GM19328 (cell line): ENCODE measurements at regions not wholly inside any gene's neighbourhood (a gene's known extent, or its start where the extent isn't known, plus 50 kb on each side); places are given as distances from the start of the nearest gene placed in this dataset.
"Not testable (repeated sequence)": the region's sequence is repeated elsewhere in the genome, so short reads cannot be mapped to it uniquely, and the experiment has no call there.

ENCODE experiments used
- ATAC-seq: cut with Tn5 transposase; IDR thresholded peaks from one replicate; pipeline ENCODE4 v1.9.1; 2021; ENCODE audit warnings: mild to moderate bottlenecking, moderate library complexity; ENCODE audit not compliant: unreplicated experiment

DNA sequence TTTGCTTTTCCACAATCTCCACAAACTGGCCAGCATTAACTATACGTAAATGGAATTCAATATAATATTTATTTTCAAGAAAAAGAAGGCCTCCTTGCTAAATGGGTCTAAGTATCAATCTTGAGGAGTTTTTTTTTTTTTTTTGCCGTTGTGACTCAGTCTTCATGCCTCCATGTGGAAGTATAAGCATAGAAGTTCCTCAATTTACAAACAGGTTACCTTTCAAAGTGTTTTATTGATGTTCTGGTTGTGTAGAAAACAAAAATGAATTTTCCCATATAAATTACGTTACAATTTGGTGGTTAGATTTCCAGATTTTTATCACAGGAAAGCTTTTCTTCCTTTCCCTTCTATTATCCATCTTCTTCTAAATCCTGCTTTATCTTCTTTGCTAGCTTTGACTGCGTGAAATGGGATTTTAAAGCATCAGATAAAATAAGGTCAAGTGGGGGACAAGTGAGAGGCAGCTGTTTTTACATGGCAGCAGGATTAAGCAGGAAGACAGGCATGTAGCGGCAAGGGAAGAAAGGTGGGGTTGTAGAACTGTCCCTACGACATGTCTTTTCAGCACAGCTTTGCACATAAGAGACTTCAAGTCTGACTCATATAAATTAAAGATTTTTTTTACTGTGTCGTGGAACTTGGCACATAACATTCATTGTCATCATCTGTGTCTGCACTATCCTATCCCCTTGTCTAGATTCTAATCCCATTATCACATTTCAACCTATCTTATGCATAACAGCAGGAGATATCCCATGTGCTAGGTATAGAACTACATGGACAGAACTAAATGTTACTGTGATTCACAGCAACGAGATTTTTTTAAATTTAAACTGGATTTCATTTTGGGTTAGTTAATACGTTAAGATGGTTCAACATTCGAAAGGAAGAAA lies 135.3 kb upstream of the FAM3C start:
- ATAC-seq, result no peak

DNA sequence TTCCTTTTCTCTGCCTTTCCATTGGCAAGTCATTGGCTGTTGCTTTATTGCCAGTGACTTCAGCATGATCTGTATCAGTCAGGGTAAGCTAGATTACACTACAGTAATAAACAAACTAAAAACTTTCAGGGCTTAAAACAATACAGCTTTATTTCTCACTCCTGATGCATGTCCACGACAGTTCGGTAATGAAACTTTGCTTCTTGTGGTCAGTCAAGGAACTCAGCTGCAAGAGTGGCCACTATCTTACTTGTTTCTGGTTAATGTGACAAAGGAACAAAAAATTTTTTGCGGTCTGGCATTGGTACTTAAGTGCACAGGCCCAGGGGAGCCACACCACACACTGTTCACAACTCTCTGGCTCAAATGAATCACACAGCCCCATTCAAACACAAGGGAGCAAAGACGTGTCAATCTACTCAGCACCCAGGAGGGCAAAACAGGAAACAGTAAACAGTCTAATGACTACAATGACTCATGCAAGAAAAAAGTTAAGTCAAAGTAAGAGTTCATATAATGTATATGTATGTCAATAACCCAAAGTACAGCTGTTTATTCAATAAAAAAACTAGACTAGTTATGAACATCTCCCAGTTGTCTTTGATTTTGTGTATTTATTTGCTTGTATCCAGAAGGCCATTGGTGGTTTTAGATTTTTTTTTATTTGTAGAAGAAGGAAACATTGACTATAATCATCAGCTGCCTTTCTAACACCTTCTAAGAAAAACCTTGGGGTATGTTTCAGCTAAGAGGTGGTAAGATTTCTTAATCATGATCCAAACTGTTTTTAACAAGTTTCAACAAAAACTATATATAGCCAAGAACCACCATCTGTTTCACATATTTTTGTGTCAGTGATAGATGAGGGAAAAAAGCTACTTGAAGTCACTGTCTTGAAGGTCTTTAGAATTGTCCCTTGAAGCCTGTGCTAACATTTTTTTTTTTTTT lies 134.4 kb upstream of the FAM3C start:
- peak; percentile 99 for ATAC-seq

DNA sequence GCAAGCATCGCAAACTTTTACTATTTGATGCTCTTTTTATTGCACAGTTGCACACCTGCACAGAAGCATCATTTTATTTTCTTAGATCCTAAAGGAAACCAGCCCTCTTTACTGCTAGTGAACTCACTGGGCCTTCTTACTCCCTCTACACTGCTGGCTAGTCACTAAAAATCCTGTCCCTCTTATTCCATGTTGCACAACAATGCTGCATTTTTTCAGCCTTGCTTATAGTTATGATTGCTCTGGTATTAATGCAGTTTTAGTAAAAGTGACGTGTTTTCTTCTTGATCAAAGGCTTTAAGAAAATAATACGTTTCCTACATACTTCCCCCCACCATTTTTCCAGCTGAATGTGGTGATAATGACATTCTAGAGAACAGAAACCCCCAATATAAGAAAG lies 132.9 kb upstream of the FAM3C start:
- ATAC-seq, result no peak

DNA sequence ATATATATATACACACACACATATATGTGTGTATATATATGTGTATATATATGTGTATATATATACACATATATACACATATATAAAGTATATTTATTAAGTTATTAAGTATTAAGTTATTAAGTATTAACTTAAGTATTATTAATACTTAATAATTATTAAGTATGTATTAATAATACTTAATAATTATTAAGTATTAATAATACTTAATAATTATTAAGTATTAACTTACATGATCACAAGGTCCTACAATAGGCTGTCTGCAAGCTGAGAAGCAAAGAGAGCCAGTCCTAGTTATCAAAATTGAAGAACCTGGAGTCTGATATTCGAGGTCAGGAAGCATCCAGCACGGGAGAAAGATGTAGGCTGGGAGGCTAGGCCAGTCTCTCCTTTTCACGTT lies 130.1 kb upstream of the FAM3C start:
- ATAC-seq, result not testable (repeated sequence)

DNA sequence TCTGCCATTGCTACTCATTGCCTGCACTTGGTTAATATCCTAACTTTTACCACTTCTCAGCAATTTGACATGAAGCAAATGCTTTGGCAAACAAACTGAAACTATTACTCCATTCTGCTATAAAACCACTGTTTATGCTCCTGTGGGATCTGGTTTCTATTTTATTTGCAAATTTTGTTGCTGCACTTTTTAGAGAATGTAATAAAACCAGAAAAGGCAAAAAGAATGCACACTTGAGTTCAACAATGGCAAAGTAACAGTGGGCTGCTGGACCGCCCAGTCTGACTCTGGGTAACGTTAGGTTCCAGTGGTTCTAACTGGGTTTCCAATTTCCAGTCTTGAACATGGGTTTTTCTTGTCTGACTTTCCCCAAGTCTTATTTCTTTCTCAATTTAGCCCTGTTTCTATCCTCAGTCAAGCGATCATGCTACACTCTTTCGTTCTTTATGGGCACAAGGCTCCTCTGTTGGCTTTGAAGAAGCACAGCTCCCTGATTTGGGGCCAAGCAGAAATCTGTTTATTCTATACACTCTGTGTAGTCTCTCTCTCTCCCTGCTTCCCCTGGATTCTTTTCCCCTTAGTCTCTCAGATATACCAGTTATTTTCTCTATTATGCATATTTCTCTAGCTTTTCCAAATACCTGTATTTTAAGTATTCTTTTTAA lies 129.2 kb upstream of the FAM3C start:
- no peak for ATAC-seq

DNA sequence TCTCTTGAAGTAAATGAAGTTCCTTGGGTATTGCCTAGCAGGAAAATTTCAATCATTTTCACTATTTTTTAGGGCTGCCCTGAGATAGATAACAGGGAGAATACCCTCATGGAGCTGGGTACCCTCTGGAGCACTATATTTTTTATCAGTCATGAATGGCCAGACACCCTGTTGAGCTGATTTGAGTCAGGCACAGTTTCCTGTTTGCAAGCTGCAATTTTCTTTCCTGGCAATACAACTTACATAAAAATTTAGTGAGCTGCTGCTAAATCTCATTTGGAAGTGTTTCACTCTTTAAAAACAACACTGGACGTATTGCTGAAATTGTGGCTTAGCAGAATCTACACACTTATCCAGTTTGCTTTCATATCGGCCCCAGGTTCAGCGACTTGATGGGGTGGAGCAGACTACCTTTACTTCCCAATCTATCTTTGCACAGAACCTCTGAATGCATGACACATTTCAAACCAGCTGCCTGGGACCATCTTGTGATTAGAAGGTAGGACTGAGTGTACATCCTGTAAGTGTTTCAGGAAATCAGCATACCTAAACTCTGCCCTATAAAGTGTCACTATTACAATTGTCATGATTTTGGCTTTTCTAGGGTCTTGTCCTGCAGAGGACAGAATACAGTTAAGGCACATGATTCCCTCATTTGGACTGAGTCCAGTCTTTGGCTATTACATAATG lies 125.7 kb upstream of the FAM3C start:
- no peak for ATAC-seq

DNA sequence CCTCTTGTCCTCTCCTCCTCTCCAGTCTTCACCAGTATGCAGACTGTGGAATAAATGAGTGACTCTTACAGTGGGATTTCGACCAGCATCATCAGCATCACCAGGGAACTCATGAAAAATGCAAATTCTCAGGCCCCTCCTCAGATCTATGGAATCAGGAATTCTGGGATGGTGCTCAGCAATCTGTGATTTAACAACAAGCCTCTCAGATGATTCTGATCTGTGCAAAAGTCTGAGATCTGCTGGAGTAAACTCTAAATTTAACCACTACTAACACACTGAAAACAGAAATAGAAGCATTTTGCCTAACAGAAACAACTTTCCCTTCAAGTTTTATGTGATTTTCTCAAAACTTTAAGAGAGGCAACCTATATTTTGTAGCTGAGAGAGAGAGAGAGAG lies 124.8 kb upstream of the FAM3C start:
- ATAC-seq, result no peak

DNA sequence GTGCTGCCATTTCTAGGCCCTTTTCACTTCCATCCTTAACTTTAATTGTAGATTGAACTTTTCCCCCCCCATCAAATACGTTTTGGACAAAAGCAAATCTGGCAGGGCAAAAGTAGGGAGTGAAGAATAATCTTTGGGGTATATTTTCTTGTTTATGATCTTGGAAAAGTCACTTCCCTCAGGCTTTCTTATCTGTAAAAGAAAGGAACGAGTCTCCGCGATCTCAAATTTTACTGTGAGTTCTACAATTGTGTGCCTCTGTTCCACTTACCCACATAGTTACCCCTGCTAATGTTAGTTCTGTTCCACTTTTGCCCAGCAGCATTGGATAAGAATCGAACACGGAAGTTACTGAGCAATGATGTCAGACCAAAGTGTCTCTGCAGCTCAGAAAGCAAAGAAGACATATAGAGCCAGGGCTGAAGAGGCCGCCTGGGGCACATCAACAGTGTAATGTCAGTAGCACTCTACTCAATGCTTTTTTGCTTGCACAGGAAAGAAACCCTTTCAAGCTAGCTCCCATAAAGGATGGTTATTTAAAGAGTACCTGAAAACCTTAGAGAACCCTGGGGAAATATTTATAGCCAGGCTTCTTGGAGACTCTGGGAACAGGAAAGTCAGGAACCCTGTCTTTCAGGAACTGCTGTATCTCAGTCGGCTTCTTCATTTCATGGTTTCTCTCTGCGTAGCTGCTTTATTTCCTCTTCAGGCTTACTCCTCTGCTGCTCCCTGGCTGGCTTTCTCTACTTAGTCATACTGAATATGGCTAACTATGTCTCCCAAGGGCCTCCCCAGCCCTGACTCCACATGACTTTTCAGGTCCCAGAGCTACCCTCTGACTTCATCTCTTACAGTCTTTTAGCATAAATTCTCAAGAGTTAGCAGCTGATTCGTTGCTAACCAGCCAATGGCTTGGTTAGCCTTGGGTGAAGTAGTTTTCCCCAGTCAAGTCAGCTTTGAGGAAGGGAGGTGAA lies 123.7 kb upstream of the FAM3C start:
- ATAC-seq, result peak; percentile 74

DNA sequence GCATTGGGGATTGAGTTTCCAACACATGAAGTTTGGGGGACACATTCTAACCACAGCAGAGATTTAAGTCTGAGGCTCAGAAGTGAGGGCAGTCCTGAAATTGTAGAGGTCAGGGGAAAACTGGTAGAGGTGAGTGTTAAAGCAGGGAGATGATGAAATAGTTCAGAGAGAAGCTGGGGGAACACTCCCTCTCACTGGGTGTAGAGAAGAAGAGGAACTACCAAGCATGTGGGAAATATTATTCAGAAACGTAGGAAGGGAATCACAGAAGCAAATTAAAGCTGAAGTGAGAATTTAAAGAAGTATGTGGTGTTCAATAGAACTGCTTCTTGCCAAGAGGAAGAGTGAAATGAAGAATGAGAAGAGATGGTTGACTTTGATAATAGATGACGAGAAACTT lies 121.5 kb upstream of the FAM3C start:
- no peak for ATAC-seq

DNA sequence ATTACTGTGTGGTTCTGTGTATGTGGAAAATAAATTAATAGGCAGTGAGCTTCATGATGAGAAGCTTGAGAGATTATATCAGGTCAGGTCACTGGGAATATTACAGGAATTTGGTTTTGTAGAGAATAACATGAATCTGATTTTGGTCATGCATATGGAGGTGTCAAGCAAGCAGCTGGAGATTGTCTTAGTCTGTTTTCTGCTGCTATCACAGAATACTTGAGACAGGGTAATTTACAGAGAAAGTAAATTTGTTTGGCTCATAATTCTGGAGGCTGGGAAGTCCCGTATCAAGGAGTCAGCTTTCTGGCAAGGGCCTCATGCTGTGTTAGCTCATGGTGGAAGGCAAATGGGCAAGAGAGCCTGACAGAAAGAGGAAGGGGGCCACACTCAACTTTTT lies 120.7 kb upstream of the FAM3C start:
- no peak for ATAC-seq

DNA sequence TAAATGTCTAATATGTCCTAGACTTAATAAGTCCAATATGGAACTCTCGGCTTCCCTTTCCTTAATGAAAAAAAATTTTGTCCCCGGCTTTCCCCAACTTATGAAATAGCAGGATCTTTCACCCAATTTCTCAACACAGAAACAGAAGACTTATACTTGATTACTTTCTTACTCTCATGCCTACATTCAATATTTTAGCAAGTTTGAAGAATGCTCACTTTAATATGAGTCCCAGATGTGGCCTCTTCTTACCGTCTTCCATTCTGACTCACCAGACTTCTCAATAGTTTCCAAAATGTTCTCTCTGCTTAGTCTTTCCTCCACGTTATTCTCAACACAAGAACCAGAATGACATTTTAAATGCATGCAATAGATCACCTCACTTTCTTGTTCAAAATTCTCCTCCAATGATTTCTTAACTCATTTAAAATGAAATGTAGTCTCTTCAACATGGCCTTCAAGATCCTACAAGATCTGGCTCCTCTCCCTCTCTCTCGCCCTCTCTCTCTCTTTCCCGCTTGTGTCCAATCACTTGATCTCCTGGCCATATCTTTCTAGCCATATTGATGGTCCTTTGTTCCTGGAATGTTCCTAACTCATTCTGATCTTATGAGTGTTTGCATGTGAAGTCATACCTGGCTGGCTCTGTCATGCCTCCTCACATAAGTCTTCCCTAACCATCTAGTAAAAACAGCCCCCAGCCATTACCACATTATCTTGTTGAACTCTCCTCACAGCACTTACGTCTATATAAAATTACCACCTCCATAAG lies 119.7 kb upstream of the FAM3C start:
- ATAC-seq, result no peak

DNA sequence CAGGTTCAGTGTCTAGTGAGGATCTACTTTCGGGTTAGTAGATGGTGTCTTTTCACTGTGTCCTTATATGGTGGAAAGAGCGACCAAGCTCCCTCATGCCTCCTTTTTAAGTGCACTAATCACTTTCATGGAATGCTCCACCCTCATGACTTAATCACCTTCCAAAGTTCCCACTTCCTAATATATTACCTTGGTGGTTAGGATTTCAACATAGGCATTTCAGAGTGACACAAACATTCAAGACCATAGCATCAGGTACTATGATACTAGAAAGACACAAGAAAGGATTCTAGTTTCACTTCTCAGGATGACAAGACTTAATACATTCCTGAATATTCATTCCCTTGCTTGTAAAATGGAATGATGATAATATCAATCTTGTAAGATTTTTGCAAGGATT lies 119.1 kb upstream of the FAM3C start:
- no peak for ATAC-seq

DNA sequence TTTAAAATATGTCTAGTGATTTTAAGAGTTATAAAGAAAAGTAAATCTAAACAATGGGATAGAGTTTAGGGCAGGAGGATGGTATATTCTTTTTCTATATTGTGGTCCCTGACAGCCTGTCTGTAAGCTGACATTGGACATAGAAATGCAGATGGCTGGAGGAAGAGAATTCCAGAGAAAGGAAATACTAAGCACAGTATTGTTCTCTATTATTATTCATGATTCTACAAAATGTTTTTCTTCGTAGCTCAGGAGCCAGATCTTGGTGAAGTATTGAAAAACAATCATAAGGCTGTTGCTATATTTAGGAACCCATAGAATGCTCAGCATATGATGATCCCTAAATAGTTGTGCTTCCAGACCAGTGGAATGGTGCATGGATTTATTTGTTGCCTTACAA lies 117.0 kb upstream of the FAM3C start:
- ATAC-seq, result no peak

DNA sequence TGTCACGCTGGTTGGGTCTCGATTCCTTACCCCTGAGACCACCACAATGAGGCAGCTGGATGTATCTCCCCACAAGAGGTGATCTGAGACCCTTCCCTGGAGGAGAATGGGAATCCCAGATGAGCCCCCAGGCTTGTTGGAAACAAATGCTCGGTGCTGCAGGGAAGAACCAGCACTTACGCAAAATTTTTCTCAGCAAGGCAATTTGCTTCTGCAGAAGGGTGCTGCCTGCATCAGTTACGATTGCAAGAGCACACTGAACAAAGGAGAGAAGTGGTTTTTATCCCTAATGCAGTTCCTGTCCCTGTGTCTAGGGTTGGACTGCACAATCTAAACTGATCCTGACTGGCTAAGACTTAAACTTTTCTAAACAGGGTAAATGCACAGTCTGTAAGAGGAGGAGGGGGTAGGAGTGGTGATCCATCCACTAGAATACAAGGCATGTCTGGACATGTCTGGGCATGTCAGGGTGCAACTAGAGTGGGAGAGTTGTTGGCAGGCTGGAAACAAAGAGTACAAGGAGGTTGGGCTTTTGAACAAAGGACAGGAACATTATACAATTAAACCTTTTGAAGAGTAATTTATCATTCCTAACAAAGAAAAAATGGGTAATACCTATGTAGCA lies 114.9 kb upstream of the FAM3C start:
- no peak for ATAC-seq

DNA sequence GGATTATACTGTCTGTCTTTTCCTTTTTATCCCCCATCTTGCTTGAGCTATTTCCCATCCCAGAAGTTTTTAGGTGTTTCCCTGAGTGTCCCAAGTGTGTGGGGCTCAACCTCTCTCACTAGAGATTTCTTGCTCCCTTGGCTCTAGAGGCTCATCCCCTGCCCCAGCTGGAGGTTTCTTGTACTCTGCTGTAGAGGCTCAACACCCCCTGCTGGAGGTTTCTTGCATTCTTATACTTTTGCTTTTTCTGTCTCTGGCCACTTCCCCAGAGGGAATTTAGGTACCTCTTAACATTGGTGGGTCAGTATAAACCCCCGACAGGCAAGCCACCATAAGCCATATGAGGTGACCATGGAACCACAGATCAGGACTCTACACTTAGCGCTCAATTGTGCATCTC lies 114.2 kb upstream of the FAM3C start:
- ATAC-seq, result no peak

DNA sequence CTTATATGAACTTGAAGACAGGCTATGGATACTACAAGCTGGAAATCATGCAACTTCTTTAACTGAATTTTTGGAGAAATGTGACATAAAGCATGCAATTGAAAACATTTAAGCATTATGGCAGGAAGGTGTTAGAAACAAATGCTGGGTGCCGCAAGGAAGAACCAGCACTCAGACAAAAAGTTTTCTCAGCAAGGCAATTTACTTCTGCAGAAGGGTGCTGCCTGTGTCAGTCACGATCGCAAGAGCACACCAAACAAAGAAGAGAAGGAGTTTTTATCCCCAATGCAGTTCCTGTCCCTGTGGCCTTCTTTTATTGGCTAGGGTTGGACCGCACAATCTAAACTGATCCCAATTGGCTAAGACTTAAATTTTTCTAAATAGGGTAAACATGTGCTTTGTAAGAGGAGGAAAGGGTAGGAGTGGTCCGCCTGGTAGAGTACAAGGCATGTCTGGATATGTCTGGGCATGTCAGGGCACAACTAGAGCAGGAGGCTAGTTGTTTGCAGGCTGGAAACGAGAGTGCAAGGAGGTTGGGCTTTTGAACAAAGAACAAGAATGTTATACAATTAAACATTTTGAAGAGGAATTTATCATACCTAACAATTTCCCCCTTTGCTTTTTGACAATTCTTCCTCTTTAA lies 109.6 kb upstream of the FAM3C start:
- ATAC-seq, result no peak

DNA sequence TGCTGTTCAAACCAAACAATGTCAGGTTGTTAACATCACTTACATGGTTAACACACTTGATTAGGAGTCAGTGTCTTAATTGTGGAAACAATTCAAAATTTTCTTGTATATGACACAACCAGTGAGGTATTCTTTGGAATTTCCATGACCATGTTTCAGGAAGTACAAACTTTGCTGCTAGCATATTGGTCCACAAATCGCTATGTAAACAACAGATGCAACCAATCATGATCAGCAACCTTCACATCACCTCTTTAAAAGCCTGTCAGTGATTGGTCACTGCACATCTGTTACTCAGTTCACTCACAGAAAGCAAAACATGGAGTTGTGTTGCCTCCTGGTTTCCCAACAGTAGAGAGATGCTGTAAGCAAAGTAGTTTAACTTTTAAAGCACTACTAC lies 108.9 kb upstream of the FAM3C start:
- no peak for ATAC-seq

DNA sequence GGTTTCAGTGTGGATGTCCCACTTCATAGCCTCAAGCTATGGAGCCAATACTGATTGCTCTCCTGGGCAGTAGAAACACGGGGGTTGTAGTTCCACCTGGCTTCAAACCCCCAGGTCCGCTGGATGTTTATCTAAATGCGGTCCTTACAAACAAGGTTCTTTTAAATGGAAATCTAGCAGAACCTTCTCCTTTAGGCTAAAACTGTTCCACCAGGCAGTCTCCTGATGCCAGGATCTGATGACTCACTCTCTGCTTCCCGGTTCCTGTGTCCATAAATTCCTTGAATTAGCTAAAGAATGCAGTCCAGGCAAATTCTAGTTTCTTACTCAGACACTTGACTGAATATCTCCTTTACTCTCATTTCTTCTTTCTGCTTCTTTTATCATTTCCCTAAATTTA lies 108.4 kb upstream of the FAM3C start:
- ATAC-seq, result no peak
